ENCODE measurements at regions not wholly inside any gene's neighbourhood (a gene's known extent, or its start where the extent isn't known, plus 50 kb on each side); places are given as distances from the start of the nearest gene placed in this dataset.
"Not testable (repeated sequence)": the region's sequence is repeated elsewhere in the genome, so short reads cannot be mapped to it uniquely, and the experiment has no call there.

GRCh38 chr9:2389404-2389803, 232.2 kb upstream of the VLDLR start:
- H3K4me3 ChIP-seq (replicated peaks; ENCODE audit: low read depth, low read length): no peak overlapping the region
- no peak for TF ChIP-seq CTCF (IDR thresholded peaks at IDR 0.05; ENCODE audit: low read length, missing control alignments)
- DNase-seq (ENCODE audit: low read depth): no peak

GRCh38 chr9:2390028-2390427, 231.6 kb upstream of the VLDLR start:
- TF ChIP-seq CTCF (IDR thresholded peaks at IDR 0.05; ENCODE audit: low read length, missing control alignments): no peak
- H3K4me3 ChIP-seq (replicated peaks; ENCODE audit: low read depth, low read length): no peak overlapping the region

GRCh38 chr9:2391509-2392132, 230.0 kb upstream of the VLDLR start:
- not testable (repeated sequence) for H3K4me3 ChIP-seq (replicated peaks; ENCODE audit: low read depth, low read length)

More at GRCh38 chr9:2390028-2390427, 231.6 kb upstream of the VLDLR start:
- no peak for DNase-seq (ENCODE audit: low read depth)

GRCh38 chr9:2394087-2394741, 227.4 kb upstream of the VLDLR start:
- not testable (repeated sequence) for H3K4me3 ChIP-seq (replicated peaks; ENCODE audit: low read depth, low read length); DNase-seq (ENCODE audit: low read depth)

More at GRCh38 chr9:2391509-2392132, 230.0 kb upstream of the VLDLR start:
- not testable (repeated sequence) for DNase-seq (ENCODE audit: low read depth)

- no peak overlapping the region for H3K4me3 ChIP-seq (replicated peaks; ENCODE audit: low read depth, low read length)
- TF ChIP-seq CTCF (IDR thresholded peaks at IDR 0.05; ENCODE audit: low read length, missing control alignments): no peak
- no peak for DNase-seq (ENCODE audit: low read depth)
These were observed 225.6 kb upstream of the VLDLR start for GRCh38 chr9:2395814-2396612.

- no peak overlapping the region for H3K4me3 ChIP-seq (replicated peaks; ENCODE audit: low read depth, low read length)
- DNase-seq (ENCODE audit: low read depth): no peak
- TF ChIP-seq CTCF (IDR thresholded peaks at IDR 0.05; ENCODE audit: low read length, missing control alignments): no peak
These were observed 224.8 kb upstream of the VLDLR start for GRCh38 chr9:2396622-2397285.

GRCh38 chr9:2397875-2398274, 223.7 kb upstream of the VLDLR start:
- H3K4me3 ChIP-seq (replicated peaks; ENCODE audit: low read depth, low read length); DNase-seq (ENCODE audit: low read depth): not testable (repeated sequence)

GRCh38 chr9:2401746-2402145, 219.8 kb upstream of the VLDLR start:
- DNase-seq (ENCODE audit: low read depth); H3K4me3 ChIP-seq (replicated peaks; ENCODE audit: low read depth, low read length): not testable (repeated sequence)
